ENCODE measurements at regions not wholly inside any gene's neighbourhood (a gene's known extent, or its start where the extent isn't known, plus 50 kb on each side); places are given as distances from the start of the nearest gene placed in this dataset.

GRCh38 chr7:25286756-25287155 lies 58.5 kb upstream of the NPVF start:
- intact Hi-C loops (cut with micrococcal nuclease), result no loop called here
- Histone ChIP-seq H3K4me2 (ENCODE audit: low read length) (no peak overlapping the region), H3K4me1 (ENCODE audit: control insufficient read depth in 1 of 2, insufficient read depth in 2 of 2, low read length in 2 of 2) (no peaks in the 10 kb centered on the region), H3K4me3 (replicated peaks in 1 of 2; ENCODE audit: low read depth in 1 of 2, low read length in 2 of 2) (no peak overlapping the region), H3K36me3 (ENCODE audit: control insufficient read depth in 1 of 2, insufficient read depth in 2 of 2, low read length in 2 of 2) (no peaks in the 10 kb centered on the region), H3K27ac (ENCODE audit: low read depth, low read length) (no peak overlapping the region), H3K79me2 (ENCODE audit: insufficient read depth, low read length) (no peaks in the 10 kb centered on the region), H4K20me1 (ENCODE audit: insufficient read depth) (no peaks in the 10 kb centered on the region), H2AFZ (ENCODE audit: low read depth, low read length, poor library complexity, severe bottlenecking) (no peak overlapping the region), H3K9ac (ENCODE audit: low read length) (no peak overlapping the region), H3K9me3 (ENCODE audit: control insufficient read depth in 1 of 2, insufficient read depth in 1 of 2, low read depth in 1 of 2, low read length in 2 of 2) (no peaks in the 10 kb centered on the region), H3K27me3 (ENCODE audit: insufficient read depth, low read length) (peaks cover 22% of the 10 kb centered on the region), H3K9me2 (ENCODE audit: insufficient read depth) (no peaks in the 10 kb centered on the region)
- ChIA-PET CTCF (interaction anchor here (1.3 kb wide), 1 partner anchor 279 kb away, joined by 3 read pairs; no protein-coding TSS in a partner anchor), RAD21 (ENCODE audit: low non-redundant PET in 1 of 2, low total read pairs in 2 of 2, uncharacterized antibody in 2 of 2, unreplicated experiment in 2 of 2) (no interaction called here), POLR2A (no interaction called here)
- no TSS peak for BruUV-seq (replicated peaks)
- DNase-seq (ENCODE audit: low read depth, low spot score) (no peak), ATAC-seq (no peak)
- TF ChIP-seq ELF1 (IDR thresholded peaks at IDR 0.05; ENCODE audit: borderline replicate concordance, low read depth), result no peak
- no peak for TF ChIP-seq EGR1 (IDR thresholded peaks at IDR 0.05; ENCODE audit: low read depth)
- no peak for TF ChIP-seq ATF3 (IDR thresholded peaks at IDR 0.05)
- no peak for TF ChIP-seq JUND (IDR thresholded peaks at IDR 0.05)
- TF ChIP-seq EZH2 (IDR thresholded peaks at IDR 0.05), result no peak
- no peak for TF ChIP-seq SIN3A (IDR thresholded peaks at IDR 0.05; ENCODE audit: low read depth)
- TF ChIP-seq CEBPB (IDR thresholded peaks at IDR 0.05; ENCODE audit: low read depth), result no peak
- TF ChIP-seq CBX3 (IDR thresholded peaks at IDR 0.05; ENCODE audit: low read depth), result no peak
- TF ChIP-seq RAD21 (IDR thresholded peaks at IDR 0.05; ENCODE audit: low read depth), result no peak
- no peak for TF ChIP-seq EZH2phosphoT487 (IDR thresholded peaks at IDR 0.05; ENCODE audit: borderline replicate concordance)
- TF ChIP-seq YY1 (IDR thresholded peaks at IDR 0.05; ENCODE audit: extremely low read depth, insufficient replicate concordance, low read depth, low read length), result no peak
- TF ChIP-seq SRF (IDR thresholded peaks at IDR 0.05; ENCODE audit: low read depth), result no peak
- no peak for TF ChIP-seq MAX (IDR thresholded peaks at IDR 0.05)

GRCh38 chr7:25287291-25287690 lies 59.0 kb upstream of the NPVF start:
- H3K27ac ChIP-seq (ENCODE audit: low read depth, low read length), result no peak overlapping the region
- H3K4me3 ChIP-seq (replicated peaks in 1 of 2; ENCODE audit: low read depth in 1 of 2, low read length in 2 of 2), result no peak overlapping the region
- H3K9ac ChIP-seq (ENCODE audit: low read length), result no peak overlapping the region
- no peaks in the 10 kb centered on the region for H3K79me2 ChIP-seq (ENCODE audit: insufficient read depth, low read length)
- intact Hi-C loops (cut with micrococcal nuclease), result no loop called here
- H3K9me3 ChIP-seq (ENCODE audit: control insufficient read depth in 1 of 2, insufficient read depth in 1 of 2, low read depth in 1 of 2, low read length in 2 of 2), result no peaks in the 10 kb centered on the region
- H2AFZ ChIP-seq (ENCODE audit: low read depth, low read length, poor library complexity, severe bottlenecking), result no peak overlapping the region
- H3K36me3 ChIP-seq (ENCODE audit: control insufficient read depth in 1 of 2, insufficient read depth in 2 of 2, low read length in 2 of 2), result no peaks in the 10 kb centered on the region
- H3K9me2 ChIP-seq (ENCODE audit: insufficient read depth), result no peaks in the 10 kb centered on the region
- DNase-seq (ENCODE audit: low read depth, low spot score) (no peak), ATAC-seq (no peak)
- H4K20me1 ChIP-seq (ENCODE audit: insufficient read depth), result no peaks in the 10 kb centered on the region
- ChIA-PET POLR2A (no interaction called here), RAD21 (ENCODE audit: low non-redundant PET in 1 of 2, low total read pairs in 2 of 2, uncharacterized antibody in 2 of 2, unreplicated experiment in 2 of 2) (no interaction called here), CTCF (no interaction called here)
- H3K4me1 ChIP-seq (ENCODE audit: control insufficient read depth in 1 of 2, insufficient read depth in 2 of 2, low read length in 2 of 2), result no peaks in the 10 kb centered on the region
- peaks cover 17% of the 10 kb centered on the region for H3K27me3 ChIP-seq (ENCODE audit: insufficient read depth, low read length)
- BruUV-seq (replicated peaks), result no TSS peak
- no peak overlapping the region for H3K4me2 ChIP-seq (ENCODE audit: low read length)
- TF ChIP-seq ELF1 (IDR thresholded peaks at IDR 0.05; ENCODE audit: borderline replicate concordance, low read depth) (no peak), POLR2A (IDR thresholded peaks at IDR 0.05; ENCODE audit: borderline replicate concordance, extremely low read depth, insufficient read depth, insufficient read length) (no peak), EZH2 (IDR thresholded peaks at IDR 0.05) (no peak), SP1 (IDR thresholded peaks at IDR 0.05; ENCODE audit: low read depth) (no peak), SIN3A (IDR thresholded peaks at IDR 0.05; ENCODE audit: low read depth) (no peak), CBX3 (IDR thresholded peaks at IDR 0.05; ENCODE audit: low read depth) (no peak), EGR1 (IDR thresholded peaks at IDR 0.05; ENCODE audit: low read depth) (no peak), ZNF274 (IDR thresholded peaks at IDR 0.05; ENCODE audit: low read depth, low read length) (no peak), EZH2phosphoT487 (IDR thresholded peaks at IDR 0.05; ENCODE audit: borderline replicate concordance) (no peak), POLR2AphosphoS5 (IDR thresholded peaks at IDR 0.05; ENCODE audit: low read depth, low read length) (no peak), RAD21 (IDR thresholded peaks at IDR 0.05; ENCODE audit: low read depth) (no peak), MAX (IDR thresholded peaks at IDR 0.05) (no peak), REST (IDR thresholded peaks at IDR 0.05; ENCODE audit: low read depth) (no peak), YY1 (IDR thresholded peaks at IDR 0.05; ENCODE audit: extremely low read depth, insufficient replicate concordance, low read depth, low read length) (no peak), CEBPB (IDR thresholded peaks at IDR 0.05; ENCODE audit: low read depth) (no peak)

All from HCT116 (cell line).